IMR-90 (cell line): ENCODE measurements at regions not wholly inside any gene's neighbourhood (a gene's known extent, or its start where the extent isn't known, plus 50 kb on each side); places are given as distances from the start of the nearest gene placed in this dataset.

Experiments
- ATAC-seq: fragments of 200-7000 bp; cut with Tn5 transposase; 2 replicates; pipeline ENCODE4 v1.9.1; 2020; ENCODE audit warnings: low read depth, mild to moderate bottlenecking, moderate library complexity
- BruUV-seq: library from RNA; stranded (reverse); fragments of 400-500 nt; replicated peaks from 2 replicates; lab custom pipeline; 2021; lab: Mats Ljungman, UMichigan
- CTCF ChIA-PET: fragments of 300-600 bp; formaldehyde crosslinking; extraction: SDS; loops from one replicate; lab custom pipeline; 2021; ENCODE audit warnings: antibody characterized with exemption; lab: Yijun Ruan, JAX
- POLR2A ChIA-PET: fragments of 300-600 bp; sonication (Branson Sonifier 250); formaldehyde crosslinking; loops from one replicate; lab custom pipeline; 2022; ENCODE audit warnings: antibody characterized with exemption; ENCODE audit not compliant: unreplicated experiment; lab: Charles Lee
- DNase-seq: peaks from one replicate; pipeline ENCODE4 v3.0.0; 2013
- H2AFZ ChIP-seq: replicated peaks from 2 replicates; pipeline ENCODE3; 2013; ENCODE audit warnings: low read length, mild to moderate bottlenecking; ENCODE audit not compliant: poor library complexity
- H2AK5ac ChIP-seq: 2 replicates; pipeline ENCODE4 v1.6.1; 2013; ENCODE audit warnings: low read depth, low read length, inconsistent platforms
- H2AK9ac ChIP-seq: replicated peaks from 2 replicates; pipeline ENCODE3; 2013; ENCODE audit warnings: mild to moderate bottlenecking, low read depth, low read length, moderate library complexity; ENCODE audit not compliant: poor library complexity
- H2BK120ac ChIP-seq: 2 replicates; pipeline ENCODE4 v1.6.1; 2013; ENCODE audit warnings: low read depth, low read length, inconsistent platforms
- H2BK15ac ChIP-seq: 3 replicates; pipeline ENCODE4 v1.6.1; 2013; ENCODE audit warnings: low read depth, low read length, inconsistent platforms
- H2BK20ac ChIP-seq: 2 replicates; pipeline ENCODE4 v1.6.1; 2013; ENCODE audit warnings: low read depth, mild to moderate bottlenecking, inconsistent platforms, low read length, moderate library complexity
- H2BK5ac ChIP-seq: 2 replicates; pipeline ENCODE4 v1.6.1; 2013; ENCODE audit warnings: mild to moderate bottlenecking, low read depth, low read length, inconsistent platforms; ENCODE audit not compliant: poor library complexity, severe bottlenecking
- H3K14ac ChIP-seq: replicated peaks from 2 replicates; pipeline ENCODE4 v1.6.1; 2013; ENCODE audit warnings: low read depth, low read length, inconsistent platforms
- H3K18ac ChIP-seq: 2 replicates; pipeline ENCODE4 v1.6.1; 2013; ENCODE audit warnings: low read depth, low read length, control low read depth
- H3K23ac ChIP-seq: 2 replicates; pipeline ENCODE4 v1.6.1; 2013; ENCODE audit warnings: low read depth, low read length, inconsistent platforms
- H3K27ac ChIP-seq: 2 replicates; pipeline ENCODE4 v1.5.1; 2013; ENCODE audit warnings: mild to moderate bottlenecking, control low read depth, low read length; ENCODE audit not compliant: insufficient read depth
- H3K27me3 ChIP-seq: 2 replicates; pipeline ENCODE4 v1.6.1; 2013; ENCODE audit warnings: low read length; ENCODE audit not compliant: control insufficient read depth, insufficient read depth
- H3K36me3 ChIP-seq: 2 replicates; pipeline ENCODE4 v1.6.1; 2013; ENCODE audit warnings: low read length, mixed read lengths; ENCODE audit not compliant: control insufficient read depth, insufficient read depth
- H3K4ac ChIP-seq: 2 replicates; pipeline ENCODE4 v1.6.1; 2013; ENCODE audit warnings: low read depth, low read length, inconsistent platforms
- H3K4me1 ChIP-seq: 2 replicates; pipeline ENCODE4 v1.6.1; 2013; ENCODE audit warnings: low read length, mixed read lengths; ENCODE audit not compliant: control insufficient read depth, insufficient read depth
- H3K4me2 ChIP-seq: 2 replicates; pipeline ENCODE4 v1.6.1; 2013; ENCODE audit warnings: low read depth, mild to moderate bottlenecking, control low read depth, low read length, moderate library complexity
- H3K4me3 ChIP-seq: 2 replicates; pipeline ENCODE4 v1.5.1; 2013; ENCODE audit warnings: low read depth, mild to moderate bottlenecking, control low read depth, low read length, moderate library complexity; ENCODE audit not compliant: insufficient read depth
- H3K56ac ChIP-seq: 2 replicates; pipeline ENCODE4 v1.6.1; 2013; ENCODE audit warnings: low read length, inconsistent platforms; ENCODE audit not compliant: insufficient read depth; ENCODE audit errors: extremely low read depth
- H3K79me1 ChIP-seq, 2 experiments: 2 replicates each; pipeline ENCODE4 v1.6.1; 2013; ENCODE audit warnings: low read length in 2 of 2, inconsistent platforms in 1 of 2, low read depth in 1 of 2
- H3K9ac ChIP-seq: 2 replicates; pipeline ENCODE4 v1.6.1; 2013; ENCODE audit warnings: low read depth, low read length, control low read depth
- H3K9me1 ChIP-seq: 2 replicates; pipeline ENCODE4 v1.6.1; 2013; ENCODE audit warnings: low read length, inconsistent platforms; ENCODE audit not compliant: insufficient read depth
- H3K9me3 ChIP-seq: 2 replicates; pipeline ENCODE4 v1.6.1; 2013; ENCODE audit warnings: low read length; ENCODE audit not compliant: control insufficient read depth, insufficient read depth
- H4K20me1 ChIP-seq: 2 replicates; pipeline ENCODE4 v1.6.1; 2013; ENCODE audit warnings: low read length, inconsistent platforms; ENCODE audit not compliant: insufficient read depth
- H4K5ac ChIP-seq: 2 replicates; pipeline ENCODE4 v1.6.1; 2013; ENCODE audit warnings: mild to moderate bottlenecking, low read depth, low read length, control low read depth
- H4K8ac ChIP-seq, 2 experiments: 2 replicates each; pipeline ENCODE4 v1.6.1; 2013; ENCODE audit warnings: low read depth in 2 of 2, low read length in 2 of 2, control low read depth in 1 of 2, inconsistent platforms in 1 of 2
- H4K91ac ChIP-seq: 2 replicates; pipeline ENCODE4 v1.6.1; 2013; ENCODE audit warnings: low read depth, low read length, inconsistent platforms; ENCODE audit not compliant: insufficient read depth
- CHD1 ChIP-seq: IDR thresholded peaks from 2 replicates; pipeline ENCODE4 v1.6.1; 2012; ENCODE audit warnings: low read depth, low read length, improper control_type of control experiment
- FOS ChIP-seq: fragments of 150-350 bp; IDR thresholded peaks from 2 replicates; pipeline ENCODE4 v1.6.1; 2016; ENCODE audit warnings: low read depth, low read length
- MAZ ChIP-seq: IDR thresholded peaks from 2 replicates; pipeline ENCODE4 v1.6.1; 2012; ENCODE audit warnings: low read depth, mild to moderate bottlenecking, low read length, improper control_type of control experiment, moderate library complexity, borderline replicate concordance
- NFE2L2 ChIP-seq: fragments of 150-350 bp; IDR thresholded peaks from 2 replicates; pipeline ENCODE4 v1.6.1; 2016; ENCODE audit warnings: low read depth, mild to moderate bottlenecking, low read length
- POLR2A ChIP-seq: IDR thresholded peaks from 2 replicates; pipeline ENCODE4 v1.6.1; 2012; ENCODE audit warnings: mild to moderate bottlenecking, low read depth, low read length
- RAD21 ChIP-seq: IDR thresholded peaks from 2 replicates; pipeline ENCODE4 v1.6.1; 2012; ENCODE audit warnings: low read length, improper control_type of control experiment
- RCOR1 ChIP-seq: IDR thresholded peaks from 2 replicates; pipeline ENCODE4 v1.6.1; 2012; ENCODE audit warnings: mild to moderate bottlenecking, low read length, improper control_type of control experiment; ENCODE audit not compliant: insufficient replicate concordance
- RFX5 ChIP-seq: IDR thresholded peaks from 2 replicates; pipeline ENCODE4 v1.8.0; 2012; ENCODE audit warnings: low read depth, mild to moderate bottlenecking, low read length, moderate library complexity
- SMC3 ChIP-seq: fragments of 150-350 bp; IDR thresholded peaks from 2 replicates; pipeline ENCODE4 v1.6.1; 2016; ENCODE audit warnings: low read depth, mild to moderate bottlenecking, antibody characterized with exemption, low read length, moderate library complexity
- WGBS, 2 experiments: methylation state at CpG; one replicate each; pipeline versions ENCODE4 v1.1.5 to v1.1.7; 2013; ENCODE audit warnings: missing lambda C conversion rate in 2 of 2; ENCODE audit not compliant: insufficient read length in 1 of 2; ENCODE audit errors: extremely low coverage in 2 of 2; 5-methylcytosine and 5-hydroxymethylcytosine counted together
- dilution Hi-C: fragments of 300-500 bp; cut with HindIII; formaldehyde crosslinking; loops from one replicate; pipeline ENCODE4 v1.14.3; 2018; ENCODE audit warnings: low sequenced_read_pairs; ENCODE audit not compliant: unreplicated experiment
- in situ Hi-C: fragments of 300-500 bp; cut with MboI; formaldehyde crosslinking; loops from 3 replicates; pipeline ENCODE4 v1.14.3; 2019; ENCODE audit warnings: low sequenced_read_pairs, inconsistent platforms, mixed read lengths
- intact Hi-C: fragments of 100-400 bp; cut with micrococcal nuclease; formaldehyde crosslinking; loops from 2 replicates; pipeline ENCODE4 v1.10.0; 2022
- TF ChIP-seq, protein P1 (sequence below): conservative IDR thresholded peaks from 2 replicates; pipeline ENCODE4 v1.5.1; 2012; ENCODE audit warnings: mild to moderate bottlenecking, low read depth, low read length, improper control_type of control experiment
- TF ChIP-seq, protein P2 (sequence below): fragments of 150-350 bp; IDR thresholded peaks from 2 replicates; pipeline ENCODE4 v1.6.1; 2017; ENCODE audit warnings: mild to moderate bottlenecking, antibody characterized with exemption, low read length, low read depth
- TF ChIP-seq, protein P3 (sequence below): fragments of 150-350 bp; IDR thresholded peaks from 2 replicates; pipeline ENCODE4 v1.6.1; 2016; ENCODE audit warnings: low read depth, mild to moderate bottlenecking, low read length, moderate library complexity, borderline replicate concordance

DNA sequence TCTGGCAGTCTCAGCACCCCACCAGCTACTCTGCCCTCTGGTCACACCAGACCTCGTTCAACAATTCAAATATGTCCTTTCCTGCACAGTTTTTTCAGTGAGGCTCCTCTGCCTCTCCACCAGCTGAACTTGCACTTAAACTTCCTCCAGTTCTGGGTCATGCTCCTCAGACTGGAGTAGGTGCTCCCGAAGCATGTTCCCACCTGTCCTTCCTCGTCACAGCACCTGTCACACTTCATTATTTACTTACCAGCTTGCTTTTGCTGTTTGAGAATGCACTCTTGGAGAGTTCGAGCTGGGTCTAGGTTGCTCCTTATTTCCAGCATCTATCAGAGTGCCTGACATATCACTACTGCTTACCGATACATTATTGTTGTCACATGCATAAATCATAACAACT is 144.8 kb upstream of the TTC29 start:
- ChIA-PET POLR2A (no interaction called here), CTCF (interaction anchor here (2.0 kb wide), 1 partner anchor 72 kb away, joined by 7 read pairs; no protein-coding TSS in a partner anchor)
- H4K20me1 ChIP-seq: no peaks in the 10 kb centered on the region
- no peak overlapping the region for H2BK5ac ChIP-seq
- H2BK15ac ChIP-seq: no peak overlapping the region
- no peak overlapping the region for H2AK5ac ChIP-seq
- no peak overlapping the region for H4K91ac ChIP-seq
- ATAC-seq (no peak), DNase-seq (no peak)
- H3K4me2 ChIP-seq: no peak overlapping the region
- no peak overlapping the region for H3K23ac ChIP-seq
- H2AK9ac ChIP-seq: no peak overlapping the region
- peaks cover 2% of the 10 kb centered on the region; the same call in 1 of the 2 replicates for H3K4me1 ChIP-seq
- no TSS peak for BruUV-seq
- H2BK120ac ChIP-seq: no peak overlapping the region
- intact Hi-C loops (loop anchor here (10.0 kb wide), 2 partner anchors 566 to 986 kb away; partner anchors contain the start of gene SLC10A7), in situ Hi-C loops (loop anchor here (10.0 kb wide), 1 partner anchor 756 kb away; no protein-coding TSS in a partner anchor), dilution Hi-C loops (no loop called here)
- H3K79me1 ChIP-seq: no peaks in the 10 kb centered on the region
- no peak overlapping the region for H3K56ac ChIP-seq
- no peaks in the 10 kb centered on the region for H3K9me1 ChIP-seq
- no peak overlapping the region for H3K9ac ChIP-seq
- no peak overlapping the region for H3K4me3 ChIP-seq
- no peak overlapping the region for H2BK20ac ChIP-seq
- no peaks in the 10 kb centered on the region for H3K9me3 ChIP-seq
- no peaks in the 10 kb centered on the region for H3K36me3 ChIP-seq
- H3K18ac ChIP-seq: no peak overlapping the region
- no peak overlapping the region for H2AFZ ChIP-seq
- no peak overlapping the region for H3K4ac ChIP-seq
- WGBS, 2 experiments: 17% methylated on average over 2 of the region's 5 CpGs; no CpG with 5 or more reads in 1 of the 2 experiments
- H3K27me3 ChIP-seq: peaks cover 2% of the 10 kb centered on the region; the same call in 1 of the 2 replicates
- H4K8ac ChIP-seq: no peak overlapping the region
- H3K14ac ChIP-seq: no peak overlapping the region
- no peak overlapping the region for H3K27ac ChIP-seq
- H4K5ac ChIP-seq: no peak overlapping the region
- TF ChIP-seq, protein P1, sequence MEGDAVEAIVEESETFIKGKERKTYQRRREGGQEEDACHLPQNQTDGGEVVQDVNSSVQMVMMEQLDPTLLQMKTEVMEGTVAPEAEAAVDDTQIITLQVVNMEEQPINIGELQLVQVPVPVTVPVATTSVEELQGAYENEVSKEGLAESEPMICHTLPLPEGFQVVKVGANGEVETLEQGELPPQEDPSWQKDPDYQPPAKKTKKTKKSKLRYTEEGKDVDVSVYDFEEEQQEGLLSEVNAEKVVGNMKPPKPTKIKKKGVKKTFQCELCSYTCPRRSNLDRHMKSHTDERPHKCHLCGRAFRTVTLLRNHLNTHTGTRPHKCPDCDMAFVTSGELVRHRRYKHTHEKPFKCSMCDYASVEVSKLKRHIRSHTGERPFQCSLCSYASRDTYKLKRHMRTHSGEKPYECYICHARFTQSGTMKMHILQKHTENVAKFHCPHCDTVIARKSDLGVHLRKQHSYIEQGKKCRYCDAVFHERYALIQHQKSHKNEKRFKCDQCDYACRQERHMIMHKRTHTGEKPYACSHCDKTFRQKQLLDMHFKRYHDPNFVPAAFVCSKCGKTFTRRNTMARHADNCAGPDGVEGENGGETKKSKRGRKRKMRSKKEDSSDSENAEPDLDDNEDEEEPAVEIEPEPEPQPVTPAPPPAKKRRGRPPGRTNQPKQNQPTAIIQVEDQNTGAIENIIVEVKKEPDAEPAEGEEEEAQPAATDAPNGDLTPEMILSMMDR: no peak
- TF ChIP-seq FOS: no peak
- TF ChIP-seq, protein P2, sequence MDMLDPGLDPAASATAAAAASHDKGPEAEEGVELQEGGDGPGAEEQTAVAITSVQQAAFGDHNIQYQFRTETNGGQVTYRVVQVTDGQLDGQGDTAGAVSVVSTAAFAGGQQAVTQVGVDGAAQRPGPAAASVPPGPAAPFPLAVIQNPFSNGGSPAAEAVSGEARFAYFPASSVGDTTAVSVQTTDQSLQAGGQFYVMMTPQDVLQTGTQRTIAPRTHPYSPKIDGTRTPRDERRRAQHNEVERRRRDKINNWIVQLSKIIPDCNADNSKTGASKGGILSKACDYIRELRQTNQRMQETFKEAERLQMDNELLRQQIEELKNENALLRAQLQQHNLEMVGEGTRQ: no peak
- no peak for TF ChIP-seq POLR2A
- TF ChIP-seq SMC3: no peak
- TF ChIP-seq RCOR1: no peak
- no peak for TF ChIP-seq CHD1
- no peak for TF ChIP-seq RAD21
- no peak for TF ChIP-seq MAZ
- no peak for TF ChIP-seq RFX5
- TF ChIP-seq, protein P3, sequence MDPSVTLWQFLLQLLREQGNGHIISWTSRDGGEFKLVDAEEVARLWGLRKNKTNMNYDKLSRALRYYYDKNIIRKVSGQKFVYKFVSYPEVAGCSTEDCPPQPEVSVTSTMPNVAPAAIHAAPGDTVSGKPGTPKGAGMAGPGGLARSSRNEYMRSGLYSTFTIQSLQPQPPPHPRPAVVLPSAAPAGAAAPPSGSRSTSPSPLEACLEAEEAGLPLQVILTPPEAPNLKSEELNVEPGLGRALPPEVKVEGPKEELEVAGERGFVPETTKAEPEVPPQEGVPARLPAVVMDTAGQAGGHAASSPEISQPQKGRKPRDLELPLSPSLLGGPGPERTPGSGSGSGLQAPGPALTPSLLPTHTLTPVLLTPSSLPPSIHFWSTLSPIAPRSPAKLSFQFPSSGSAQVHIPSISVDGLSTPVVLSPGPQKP: no peak
- TF ChIP-seq NFE2L2: no peak
